ENCODE measurements at regions not wholly inside any gene's neighbourhood (a gene's known extent, or its start where the extent isn't known, plus 50 kb on each side); places are given as distances from the start of the nearest gene placed in this dataset.

DNA sequence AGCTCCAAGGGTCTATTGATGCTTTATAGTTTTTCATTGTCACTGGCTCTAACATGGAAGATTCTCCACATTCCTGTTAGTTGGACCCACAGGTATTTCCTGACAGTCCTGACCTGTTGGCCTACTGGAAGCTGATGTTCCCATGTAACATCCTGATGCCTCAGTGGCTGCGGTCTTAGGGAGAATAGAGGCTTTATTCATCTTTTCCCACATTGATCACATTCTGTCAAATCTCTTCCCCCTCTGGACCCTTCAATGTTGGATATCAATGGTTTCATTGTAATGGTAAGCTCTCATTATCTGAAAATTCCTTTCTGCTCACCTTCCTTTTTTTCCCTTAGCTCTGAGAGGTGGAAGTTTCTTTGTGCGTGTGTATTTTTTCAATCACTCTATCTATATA, 280.9 kb upstream of the TBX3 start:
- Histone ChIP-seq H3K4me1 (no peaks in the 10 kb centered on the region), H3K27me3 (ENCODE audit: insufficient read depth in 3 of 3, low read length in 2 of 3) (peaks cover 0 to 4% (median 0%) of the 10 kb centered on the region in 3 donors), H3K9me3 (no peaks in the 10 kb centered on the region), H3K27ac (no peak overlapping the region), H3K36me3 (ENCODE audit: insufficient read depth in 1 of 2, low read depth in 1 of 2) (no peaks in the 10 kb centered on the region), H3K4me3 (no peak overlapping the region)
- 92 to 97% (median 93%) methylated on average over 2 of the region's 2 CpGs for WGBS, 3 donors
- intact Hi-C loops (cut with DNase I) = loop anchor here in 1 of 2 donors (5.0 kb wide), 1 partner anchor 53 kb away; no protein-coding TSS in a partner anchor
- DNase-seq (no peak), ATAC-seq (no peak)
- TF ChIP-seq, protein P1, sequence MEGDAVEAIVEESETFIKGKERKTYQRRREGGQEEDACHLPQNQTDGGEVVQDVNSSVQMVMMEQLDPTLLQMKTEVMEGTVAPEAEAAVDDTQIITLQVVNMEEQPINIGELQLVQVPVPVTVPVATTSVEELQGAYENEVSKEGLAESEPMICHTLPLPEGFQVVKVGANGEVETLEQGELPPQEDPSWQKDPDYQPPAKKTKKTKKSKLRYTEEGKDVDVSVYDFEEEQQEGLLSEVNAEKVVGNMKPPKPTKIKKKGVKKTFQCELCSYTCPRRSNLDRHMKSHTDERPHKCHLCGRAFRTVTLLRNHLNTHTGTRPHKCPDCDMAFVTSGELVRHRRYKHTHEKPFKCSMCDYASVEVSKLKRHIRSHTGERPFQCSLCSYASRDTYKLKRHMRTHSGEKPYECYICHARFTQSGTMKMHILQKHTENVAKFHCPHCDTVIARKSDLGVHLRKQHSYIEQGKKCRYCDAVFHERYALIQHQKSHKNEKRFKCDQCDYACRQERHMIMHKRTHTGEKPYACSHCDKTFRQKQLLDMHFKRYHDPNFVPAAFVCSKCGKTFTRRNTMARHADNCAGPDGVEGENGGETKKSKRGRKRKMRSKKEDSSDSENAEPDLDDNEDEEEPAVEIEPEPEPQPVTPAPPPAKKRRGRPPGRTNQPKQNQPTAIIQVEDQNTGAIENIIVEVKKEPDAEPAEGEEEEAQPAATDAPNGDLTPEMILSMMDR (IDR thresholded peaks at IDR 0.05) = no peak

DNA sequence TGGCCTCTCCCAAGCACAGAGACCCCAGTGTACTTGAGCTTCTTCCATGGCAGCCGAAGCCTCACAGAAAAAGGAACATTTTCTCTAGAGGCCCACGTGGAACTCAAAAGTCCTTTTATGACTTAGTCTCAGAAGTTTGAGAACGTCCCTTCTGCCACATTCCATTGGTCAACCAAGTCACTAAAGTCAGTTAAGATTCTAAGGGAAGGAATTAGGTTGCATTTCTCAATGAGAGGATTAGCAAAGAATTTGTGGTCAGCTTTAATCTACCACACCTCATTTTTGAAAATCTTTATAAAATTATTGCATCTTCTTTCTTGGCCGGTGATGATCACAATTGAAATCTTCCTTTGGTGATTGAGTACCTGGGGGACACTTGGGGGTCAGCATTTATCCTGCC, 279.9 kb upstream of the TBX3 start:
- no peaks in the 10 kb centered on the region for H3K4me1 ChIP-seq
- no peaks in the 10 kb centered on the region for H3K36me3 ChIP-seq (ENCODE audit: insufficient read depth in 1 of 2, low read depth in 1 of 2)
- ATAC-seq (no peak), DNase-seq (no peak)
- H3K9me3 ChIP-seq = no peaks in the 10 kb centered on the region
- intact Hi-C loops (cut with DNase I) = no loop called here
- WGBS, 3 donors = 85 to 93% (median 90%) methylated on average over 4 of the region's 4 CpGs
- no peak overlapping the region for H3K4me3 ChIP-seq
- TF ChIP-seq, protein P1 (IDR thresholded peaks at IDR 0.05) = no peak
- no peaks in the 10 kb centered on the region for H3K27me3 ChIP-seq (ENCODE audit: insufficient read depth in 3 of 3, low read length in 2 of 3)
- no peak overlapping the region for H3K27ac ChIP-seq

DNA sequence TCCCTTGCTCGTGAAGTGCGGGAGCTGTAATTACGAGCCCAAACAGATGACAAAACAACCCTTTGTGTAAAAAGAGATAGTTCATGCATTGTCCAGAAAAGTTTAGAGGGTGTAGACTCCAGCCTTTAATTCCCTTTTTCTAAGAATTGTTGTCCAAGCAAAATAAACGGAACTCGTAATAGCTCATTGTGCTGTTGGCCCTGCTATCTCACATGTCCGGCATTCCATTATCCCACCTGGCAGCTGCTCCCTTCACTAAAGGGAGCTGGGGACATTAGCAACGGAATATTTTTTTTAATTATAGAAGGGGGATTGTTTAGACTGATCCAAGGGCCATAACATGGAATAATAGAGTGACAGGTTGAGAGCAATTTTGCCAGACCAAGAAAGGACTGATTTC, 277.5 kb upstream of the TBX3 start:
- H3K4me3 ChIP-seq = no peak overlapping the region
- TF ChIP-seq, protein P1 (IDR thresholded peaks at IDR 0.05) = no peak
- no peaks in the 10 kb centered on the region for H3K4me1 ChIP-seq
- H3K36me3 ChIP-seq (ENCODE audit: insufficient read depth in 1 of 2, low read depth in 1 of 2) = no peaks in the 10 kb centered on the region
- no peaks in the 10 kb centered on the region for H3K9me3 ChIP-seq
- intact Hi-C loops (cut with DNase I) = no loop called here
- DNase-seq = no peak
- no peak for ATAC-seq
- no peak overlapping the region for H3K27ac ChIP-seq
- WGBS, 3 donors = 26 to 35% (median 31%) methylated on average over 7 of the region's 7 CpGs
- H3K27me3 ChIP-seq (ENCODE audit: insufficient read depth in 3 of 3, low read length in 2 of 3) = no peaks in the 10 kb centered on the region

DNA sequence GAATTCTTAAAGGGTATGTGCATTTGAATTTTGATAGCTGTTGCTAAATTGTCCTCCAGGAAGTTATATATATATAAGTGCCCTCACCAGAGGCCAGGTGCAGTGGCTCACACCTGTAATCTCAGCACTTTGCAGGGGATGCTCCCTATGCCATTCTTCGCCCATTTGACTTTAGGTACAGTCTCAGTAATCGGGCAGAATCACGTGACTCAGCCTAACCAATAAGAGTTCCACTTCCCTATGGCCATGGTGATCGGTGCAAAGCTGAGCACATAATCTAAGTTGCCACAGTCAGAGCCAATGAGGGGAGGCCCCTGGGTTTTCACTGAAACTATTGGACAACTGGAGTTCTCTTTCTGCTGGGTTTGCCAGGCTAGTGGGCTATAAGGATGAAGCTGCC, 274.6 kb upstream of the TBX3 start:
- TF ChIP-seq, protein P1 (IDR thresholded peaks at IDR 0.05) = no peak

DNA sequence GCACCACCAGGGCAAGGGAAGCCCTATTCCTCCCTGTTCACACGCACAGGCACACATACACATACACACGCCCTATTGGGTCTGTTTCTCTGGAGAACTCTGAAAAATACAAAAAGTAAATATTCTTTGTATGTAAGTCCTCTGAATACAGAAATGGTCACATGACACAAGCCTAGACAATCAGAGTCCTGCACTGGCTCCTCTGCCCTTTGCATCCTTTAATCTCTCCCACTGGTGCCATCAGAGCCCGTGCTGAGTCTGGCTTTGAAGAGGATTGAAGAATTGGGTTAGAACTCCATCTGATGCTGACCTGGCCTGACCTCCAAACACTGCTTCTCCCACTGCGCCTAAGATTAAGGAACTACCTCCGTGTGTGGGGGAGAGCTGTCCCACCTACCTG, 273.2 kb upstream of the TBX3 start:
- WGBS, 3 donors = 76 to 81% (median 77%) methylated on average over 5 of the region's 5 CpGs
- H3K4me1 ChIP-seq = no peaks in the 10 kb centered on the region

More for the DNA sequence above, 274.6 kb upstream of the TBX3 start:
- Histone ChIP-seq H3K27me3 (ENCODE audit: insufficient read depth in 3 of 3, low read length in 2 of 3) (no peaks in the 10 kb centered on the region), H3K9me3 (no peaks in the 10 kb centered on the region), H3K36me3 (ENCODE audit: insufficient read depth in 1 of 2, low read depth in 1 of 2) (no peaks in the 10 kb centered on the region), H3K4me1 (no peaks in the 10 kb centered on the region), H3K27ac (no peak overlapping the region), H3K4me3 (no peak overlapping the region)
- DNase-seq (no peak), ATAC-seq (no peak)
- intact Hi-C loops (cut with DNase I) = no loop called here
- WGBS, 3 donors = 78 to 93% (median 90%) methylated on average over 4 of the region's 4 CpGs

More for the DNA sequence above, 273.2 kb upstream of the TBX3 start:
- Histone ChIP-seq H3K9me3 (no peaks in the 10 kb centered on the region), H3K27ac (no peak overlapping the region), H3K4me3 (no peak overlapping the region), H3K27me3 (ENCODE audit: insufficient read depth in 3 of 3, low read length in 2 of 3) (no peaks in the 10 kb centered on the region), H3K36me3 (ENCODE audit: insufficient read depth in 1 of 2, low read depth in 1 of 2) (no peaks in the 10 kb centered on the region)
- TF ChIP-seq, protein P1 (IDR thresholded peaks at IDR 0.05) = no peak
- intact Hi-C loops (cut with DNase I) = no loop called here
- ATAC-seq (no peak), DNase-seq (no peak)

Measured in psoas muscle (tissue), 7 donors.